GM08714 (cell line): ENCODE measurements at regions not wholly inside any gene's neighbourhood (a gene's known extent, or its start where the extent isn't known, plus 50 kb on each side); places are given as distances from the start of the nearest gene placed in this dataset.
"Not testable (repeated sequence)": the region's sequence is repeated elsewhere in the genome, so short reads cannot be mapped to it uniquely, and the experiment has no call there.

Experiments used
- H3K4me3 ChIP-seq: fragments of 200-500 bp; sonication (Bioruptor generic); 2 replicates; pipeline ENCODE4 v1.5.1; 2014; ENCODE audit warnings: mild to moderate bottlenecking, low read length, inconsistent platforms
- ZNF274 ChIP-seq: IDR thresholded peaks from 2 replicates; pipeline ENCODE4 v1.6.1; 2012; ENCODE audit warnings: mild to moderate bottlenecking, low read depth, low read length

GRCh38 chr10:131024259-131025131 lies 287.0 kb downstream of the TCERG1L start:
- no peak for TF ChIP-seq ZNF274

GRCh38 chr10:131025333-131025732 lies 286.2 kb downstream of the TCERG1L start:
- H3K4me3 ChIP-seq, result no peak overlapping the region
- no peak for TF ChIP-seq ZNF274

More at GRCh38 chr10:131024259-131025131, 287.0 kb downstream of the TCERG1L start:
- no peak overlapping the region for H3K4me3 ChIP-seq

GRCh38 chr10:131027256-131027655 lies 284.3 kb downstream of the TCERG1L start:
- no peak overlapping the region for H3K4me3 ChIP-seq
- no peak for TF ChIP-seq ZNF274

- H3K4me3 ChIP-seq, result no peak overlapping the region
- TF ChIP-seq ZNF274, result no peak
These were observed 280.2 kb downstream of the TCERG1L start for GRCh38 chr10:131031346-131031745.

- no peak for TF ChIP-seq ZNF274
- H3K4me3 ChIP-seq, result no peak overlapping the region
These were observed 279.0 kb downstream of the TCERG1L start for GRCh38 chr10:131032329-131033165.

GRCh38 chr10:131033166-131034085 lies 278.1 kb downstream of the TCERG1L start:
- H3K4me3 ChIP-seq, result no peak overlapping the region
- no peak for TF ChIP-seq ZNF274

GRCh38 chr10:131034451-131034850 lies 277.1 kb downstream of the TCERG1L start:
- no peak overlapping the region for H3K4me3 ChIP-seq
- TF ChIP-seq ZNF274, result no peak

- H3K4me3 ChIP-seq, result no peak overlapping the region
- no peak for TF ChIP-seq ZNF274
These were observed 275.7 kb downstream of the TCERG1L start for GRCh38 chr10:131035779-131036178.

GRCh38 chr10:131038056-131038455 lies 273.5 kb downstream of the TCERG1L start:
- no peak for TF ChIP-seq ZNF274

GRCh38 chr10:131041031-131041430 lies 270.5 kb downstream of the TCERG1L start:
- H3K4me3 ChIP-seq, result no peak overlapping the region
- no peak for TF ChIP-seq ZNF274

More at GRCh38 chr10:131038056-131038455, 273.5 kb downstream of the TCERG1L start:
- H3K4me3 ChIP-seq, result no peak overlapping the region

- TF ChIP-seq ZNF274, result no peak
- no peak overlapping the region for H3K4me3 ChIP-seq
These were observed 270.1 kb downstream of the TCERG1L start for GRCh38 chr10:131041441-131041840.

- not testable (repeated sequence) for H3K4me3 ChIP-seq
These were observed 269.5 kb downstream of the TCERG1L start for GRCh38 chr10:131042015-131042414.
